DND-41 (cell line): ENCODE measurements at regions not wholly inside any gene's neighbourhood (a gene's known extent, or its start where the extent isn't known, plus 50 kb on each side); places are given as distances from the start of the nearest gene placed in this dataset.

Experiments
- EZH2 ChIP-seq: IDR thresholded peaks from 3 replicates; pipeline ENCODE4 v1.6.1; 2012; ENCODE audit warnings: borderline replicate concordance, low read depth, mild to moderate bottlenecking, moderate library complexity, low read length, inconsistent platforms; ENCODE audit not compliant: severe bottlenecking
- TF ChIP-seq, protein P1 (sequence below): IDR thresholded peaks from 2 replicates; pipeline ENCODE4 v1.5.1; 2012; ENCODE audit warnings: borderline replicate concordance, low read length, moderate library complexity, mild to moderate bottlenecking; ENCODE audit not compliant: poor library complexity, severe bottlenecking; ENCODE audit errors: extremely low read depth

DNA sequence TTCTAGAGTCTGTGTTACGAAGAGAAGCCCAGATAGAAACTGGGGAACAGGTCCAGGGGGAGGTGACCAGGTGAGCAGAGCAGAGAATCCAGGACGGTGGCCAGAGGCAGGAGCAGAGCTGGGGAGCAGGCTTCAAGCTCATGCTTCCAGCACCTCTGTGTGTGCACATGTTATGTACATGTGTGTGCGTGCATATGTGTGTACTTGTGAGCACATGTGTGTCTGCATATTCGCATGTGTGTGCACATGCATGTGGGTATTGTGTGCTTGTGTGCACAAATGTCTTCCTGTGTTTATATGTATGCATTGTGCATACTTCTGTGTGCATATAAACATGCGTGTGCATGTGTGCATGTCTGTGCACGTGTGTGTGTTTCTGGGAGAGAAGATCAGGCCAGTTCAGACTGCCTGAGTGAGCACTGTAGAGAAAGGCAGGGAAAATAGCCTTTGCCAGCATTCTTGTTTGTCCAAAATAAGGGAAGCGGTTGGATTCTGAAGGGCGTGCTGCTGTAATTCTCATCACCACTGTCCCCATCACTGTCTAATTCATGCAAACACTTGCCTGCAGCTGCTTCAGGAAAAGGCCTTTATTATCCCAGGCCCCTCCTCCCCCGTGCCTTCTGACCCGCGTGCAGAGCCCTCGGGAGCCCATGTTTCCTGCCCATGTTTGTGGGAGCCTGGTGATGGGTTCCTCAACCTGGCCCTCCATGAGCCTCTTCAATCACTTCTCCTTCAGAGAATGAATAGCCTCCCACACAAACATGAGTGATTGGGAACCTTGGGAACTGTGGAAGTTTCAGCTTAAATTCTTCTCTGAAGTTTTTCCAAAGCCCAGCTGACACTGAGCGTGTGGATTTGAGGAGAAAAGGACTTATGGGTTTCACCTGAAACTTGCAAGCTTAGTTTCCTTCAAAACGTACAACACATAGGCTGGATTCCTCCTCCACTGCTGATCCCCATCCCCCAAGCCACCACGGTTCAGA lies 161.7 kb upstream of the AFDN start:
- TF ChIP-seq, protein P1, sequence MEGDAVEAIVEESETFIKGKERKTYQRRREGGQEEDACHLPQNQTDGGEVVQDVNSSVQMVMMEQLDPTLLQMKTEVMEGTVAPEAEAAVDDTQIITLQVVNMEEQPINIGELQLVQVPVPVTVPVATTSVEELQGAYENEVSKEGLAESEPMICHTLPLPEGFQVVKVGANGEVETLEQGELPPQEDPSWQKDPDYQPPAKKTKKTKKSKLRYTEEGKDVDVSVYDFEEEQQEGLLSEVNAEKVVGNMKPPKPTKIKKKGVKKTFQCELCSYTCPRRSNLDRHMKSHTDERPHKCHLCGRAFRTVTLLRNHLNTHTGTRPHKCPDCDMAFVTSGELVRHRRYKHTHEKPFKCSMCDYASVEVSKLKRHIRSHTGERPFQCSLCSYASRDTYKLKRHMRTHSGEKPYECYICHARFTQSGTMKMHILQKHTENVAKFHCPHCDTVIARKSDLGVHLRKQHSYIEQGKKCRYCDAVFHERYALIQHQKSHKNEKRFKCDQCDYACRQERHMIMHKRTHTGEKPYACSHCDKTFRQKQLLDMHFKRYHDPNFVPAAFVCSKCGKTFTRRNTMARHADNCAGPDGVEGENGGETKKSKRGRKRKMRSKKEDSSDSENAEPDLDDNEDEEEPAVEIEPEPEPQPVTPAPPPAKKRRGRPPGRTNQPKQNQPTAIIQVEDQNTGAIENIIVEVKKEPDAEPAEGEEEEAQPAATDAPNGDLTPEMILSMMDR, result no peak
- no peak for TF ChIP-seq EZH2
